Fibroblast of mammary gland (primary cell): ENCODE measurements at regions not wholly inside any gene's neighbourhood (a gene's known extent, or its start where the extent isn't known, plus 50 kb on each side); places are given as distances from the start of the nearest gene placed in this dataset.
A peak's percentile ranks its signal among the peaks of the same experiment; 100 is the strongest.

Experiments used
- DNase-seq: peaks from one replicate; pipeline ENCODE4 v3.0.0-alpha.2; 2010; ENCODE audit warnings: low read depth
- H3K4me3 ChIP-seq: 2 replicates; pipeline ENCODE4 v1.5.1; 2011; ENCODE audit warnings: low read depth, mild to moderate bottlenecking, low read length, moderate library complexity; ENCODE audit not compliant: control insufficient read depth
- CTCF ChIP-seq: conservative IDR thresholded peaks from 2 replicates; pipeline ENCODE4 v1.5.1; 2011; ENCODE audit warnings: low read depth, low read length, inconsistent platforms; ENCODE audit not compliant: control insufficient read depth, insufficient read depth

GRCh38 chr2:221095356-221095755 is 476.7 kb downstream of the EPHA4 start:
- DNase-seq = no peak
- no peak overlapping the region for H3K4me3 ChIP-seq
- TF ChIP-seq CTCF = no peak

DNA sequence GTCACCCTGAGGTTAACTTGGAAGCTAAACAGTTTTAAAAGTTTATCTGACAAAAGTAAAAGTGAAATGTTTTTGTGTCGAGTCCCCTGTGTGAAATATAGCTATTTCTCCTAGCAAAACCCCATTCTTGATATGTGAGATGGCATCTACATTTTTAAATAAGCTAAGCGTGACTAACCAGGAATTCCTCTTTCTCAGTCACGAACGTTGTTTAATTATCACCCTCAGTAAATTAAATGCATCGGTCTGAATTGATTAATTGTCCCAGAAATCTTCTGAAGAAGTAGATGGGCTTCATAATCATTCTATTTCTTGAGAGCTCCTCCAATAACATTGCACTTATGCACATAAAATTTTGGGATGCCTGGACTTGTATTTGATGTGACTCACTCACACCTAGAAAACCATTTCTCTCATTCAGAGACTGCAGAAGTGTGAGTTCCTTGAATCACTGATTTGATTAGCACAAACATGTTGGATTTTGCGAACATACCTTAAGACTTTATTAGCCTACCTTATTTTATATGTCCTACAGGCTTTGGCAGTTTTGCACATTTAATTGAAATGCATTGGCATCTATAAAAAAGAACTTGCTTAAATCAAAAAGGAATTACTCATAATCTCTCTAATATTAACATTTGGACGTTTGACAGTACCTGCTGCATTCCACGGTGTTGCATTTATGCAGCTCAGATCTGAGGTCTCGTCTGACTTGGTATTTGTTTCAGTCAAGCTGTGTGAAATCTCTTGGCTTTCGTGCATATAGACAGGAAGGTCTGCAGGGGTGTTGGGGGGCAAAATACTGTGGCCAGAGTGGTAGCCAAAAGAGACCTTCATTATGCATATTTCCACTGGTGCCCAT is 475.2 kb downstream of the EPHA4 start:
- TF ChIP-seq CTCF = no peak
- DNase-seq = no peak
- no peak overlapping the region for H3K4me3 ChIP-seq

DNA sequence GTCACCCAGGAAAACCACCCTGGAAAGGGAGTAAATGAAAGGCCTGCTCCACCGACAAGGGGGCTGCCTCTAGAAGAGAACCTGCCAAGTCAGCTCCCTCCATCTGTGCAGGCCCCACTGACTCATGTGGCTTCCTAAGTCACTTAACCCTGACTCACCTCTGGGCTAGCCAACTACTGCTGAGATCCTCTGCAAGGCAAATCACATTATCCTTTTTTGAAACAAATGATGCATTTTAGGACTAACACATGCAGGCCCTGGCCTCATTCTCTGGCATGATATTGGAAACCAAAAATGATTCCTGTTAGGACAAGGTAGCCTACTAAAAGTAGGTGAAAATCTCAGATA is 474.6 kb downstream of the EPHA4 start:
- peak; percentile 85 for DNase-seq
- TF ChIP-seq CTCF = no peak

GRCh38 chr2:221097949-221098348 is 474.2 kb downstream of the EPHA4 start:
- no peak overlapping the region for H3K4me3 ChIP-seq
- TF ChIP-seq CTCF = no peak

More for the DNA sequence above, 474.6 kb downstream of the EPHA4 start:
- H3K4me3 ChIP-seq = no peak overlapping the region

GRCh38 chr2:221100467-221101089 is 471.5 kb downstream of the EPHA4 start:
- no peak for DNase-seq

More at GRCh38 chr2:221097949-221098348, 474.2 kb downstream of the EPHA4 start:
- no peak for DNase-seq

More at GRCh38 chr2:221100467-221101089, 471.5 kb downstream of the EPHA4 start:
- TF ChIP-seq CTCF = peak; percentile 16
- H3K4me3 ChIP-seq = no peak overlapping the region
